HepG2 (cell line): ENCODE measurements at regions not wholly inside any gene's neighbourhood (a gene's known extent, or its start where the extent isn't known, plus 50 kb on each side); places are given as distances from the start of the nearest gene placed in this dataset.

ENCODE experiments used
- ATAC-seq: fragments of 200-7000 bp; cut with Tn5 transposase; 3 replicates; pipeline ENCODE4 v1.9.1; 2020; ENCODE audit warnings: mild to moderate bottlenecking, moderate library complexity
- BruUV-seq: library from RNA; stranded (reverse); fragments of 400-500 nt; replicated peaks from 2 replicates; lab custom pipeline; 2021; lab: Mats Ljungman, UMichigan
- CTCF ChIA-PET: fragments of 300-600 bp; formaldehyde crosslinking; extraction: SDS; loops from one replicate; lab custom pipeline; 2021; ENCODE audit warnings: low total read pairs, inconsistent platforms, low intra/inter-chr PET ratio; lab: Yijun Ruan, JAX
- POLR2A ChIA-PET: fragments of 350-600 bp; sonication (Branson Sonifier 250); formaldehyde crosslinking; loops from one replicate; lab custom pipeline; 2020; ENCODE audit warnings: antibody characterized with exemption, inconsistent platforms; lab: Yijun Ruan, JAX
- DNase-seq: peaks from one replicate; pipeline ENCODE4 v3.0.0-alpha.2; 2015; ENCODE audit warnings: low spot score
- FAIRE-seq: peaks from 3 replicates; lab custom pipeline; 2011; peaks lifted over from hg19 to GRCh38; lab: Jason Lieb, UNC
- H2AFZ ChIP-seq: one replicate; pipeline ENCODE4 v1.6.1; 2011; ENCODE audit warnings: low read length, inconsistent platforms
- H3K27ac ChIP-seq: fragments of 300-600 bp; 3 replicates; pipeline ENCODE4 v1.8.0; 2011; ENCODE audit warnings: mixed run types, mild to moderate bottlenecking, mixed read lengths, low read length, inconsistent platforms; ENCODE audit not compliant: insufficient read depth; ENCODE audit errors: extremely low read length
- H3K27me3 ChIP-seq, 2 experiments: fragments of 200-600 bp in 1 of 2; 2 replicates in 1 of 2; 3 replicates in 1 of 2; pipeline versions ENCODE4 v1.6.0 to v1.8.0; 2011; ENCODE audit warnings: low read length in 2 of 2, mild to moderate bottlenecking in 2 of 2, moderate library complexity in 2 of 2, inconsistent platforms in 1 of 2; ENCODE audit not compliant: insufficient read depth in 2 of 2, control insufficient read depth in 1 of 2
- H3K36me3 ChIP-seq, 2 experiments: fragments of 200-600 bp in 1 of 2; replicated peaks in 1 of 2; 2 replicates in 1 of 2; 3 replicates in 1 of 2; pipeline versions ENCODE4 v1.5.1 to v1.8.0; 2011; ENCODE audit warnings: low read length in 2 of 2, inconsistent platforms in 1 of 2; ENCODE audit not compliant: insufficient read depth in 2 of 2, control insufficient read depth in 1 of 2
- H3K4me1 ChIP-seq: 2 replicates; pipeline ENCODE4 v1.5.1; 2012; ENCODE audit warnings: low read length, inconsistent platforms; ENCODE audit not compliant: insufficient read depth
- H3K4me2 ChIP-seq: 2 replicates; pipeline ENCODE4 v1.6.0; 2011; ENCODE audit warnings: low read depth, low read length, inconsistent platforms
- H3K4me3 ChIP-seq, 3 experiments: fragments of 200-600 bp in 1 of 3; sonication (generic), shearing (Covaris generic) in 1 of 3; replicated peaks in 1 of 3; 2 replicates each; pipeline ENCODE4 v1.5.1; 2011 to 2016; ENCODE audit warnings: low read length in 3 of 3, inconsistent platforms in 2 of 3, low read depth in 2 of 3, mild to moderate bottlenecking in 2 of 3, control low read depth in 1 of 3, mixed read lengths in 1 of 3; ENCODE audit not compliant: insufficient read depth in 1 of 3
- H3K79me2 ChIP-seq: one replicate; pipeline ENCODE4 v1.6.1; 2011; ENCODE audit warnings: low read length, inconsistent platforms; ENCODE audit not compliant: insufficient read depth
- H3K9ac ChIP-seq: 2 replicates; pipeline ENCODE4 v1.6.0; 2011; ENCODE audit warnings: mild to moderate bottlenecking, low read depth, low read length, inconsistent platforms; ENCODE audit not compliant: insufficient read depth
- H3K9me3 ChIP-seq: 2 replicates; pipeline ENCODE4 v1.5.1; 2012; ENCODE audit warnings: mild to moderate bottlenecking, low read length
- H4K20me1 ChIP-seq: 2 replicates; pipeline ENCODE4 v1.6.0; 2011; ENCODE audit warnings: inconsistent platforms, mild to moderate bottlenecking, low read length, moderate library complexity; ENCODE audit not compliant: insufficient read depth
- CEBPB ChIP-seq: IDR thresholded peaks from 2 replicates; pipeline ENCODE4 v1.6.1; 2011; ENCODE audit warnings: low read depth, low read length, improper control_type of control experiment, borderline replicate concordance
- CTCF ChIP-seq: sonication (generic); formaldehyde crosslinking; IDR thresholded peaks from 2 replicates; pipeline ENCODE4 v1.5.0; 2020; ENCODE audit warnings: mild to moderate bottlenecking, missing genetic modification reagents, moderate library complexity
- DNMT3B ChIP-seq: conservative IDR thresholded peaks from 2 replicates; pipeline ENCODE4 v1.6.1; 2016; ENCODE audit warnings: missing biosample characterization, control low read depth
- HES4 ChIP-seq: sonication (generic); formaldehyde crosslinking; IDR thresholded peaks from 2 replicates; pipeline ENCODE4 v1.9.0; 2021; ENCODE audit warnings: mild to moderate bottlenecking, missing genetic modification reagents, borderline replicate concordance
- HOMEZ ChIP-seq: IDR thresholded peaks from 2 replicates; pipeline ENCODE4 v1.6.1; 2016; ENCODE audit warnings: low read depth
- KIAA2018 ChIP-seq: sonication (generic); formaldehyde crosslinking; IDR thresholded peaks from 2 replicates; pipeline ENCODE4 v1.5.0; 2020; ENCODE audit warnings: mild to moderate bottlenecking, missing genetic modification reagents, borderline replicate concordance
- MAFK ChIP-seq, 2 experiments: IDR thresholded peaks in 1 of 2; conservative IDR thresholded peaks in 1 of 2; 2 replicates each; pipeline ENCODE4 v1.6.1; 2011; ENCODE audit warnings: improper control_type of control experiment in 2 of 2, low read length in 2 of 2
- MXD1 ChIP-seq: sonication (generic); formaldehyde crosslinking; IDR thresholded peaks from 2 replicates; pipeline ENCODE4 v1.4.0; 2020; ENCODE audit warnings: mild to moderate bottlenecking, missing genetic modification reagents
- PCBP2 ChIP-seq: fragments of 200-400 bp; formaldehyde crosslinking; optimal IDR thresholded peaks from 2 replicates; pipeline ENCODE3; 2018; ENCODE audit warnings: low read length, low read depth; ENCODE audit not compliant: poor library complexity, severe bottlenecking
- SIN3A ChIP-seq: IDR thresholded peaks from 2 replicates; pipeline ENCODE4 v1.6.1; 2011; ENCODE audit warnings: low read depth, mild to moderate bottlenecking, control low read depth, low read length, borderline replicate concordance
- ZNF230 ChIP-seq: sonication (generic); formaldehyde crosslinking; IDR thresholded peaks from 2 replicates; pipeline ENCODE4 v1.4.0; 2020; ENCODE audit warnings: mild to moderate bottlenecking, missing genetic modification reagents
- ZNF441 ChIP-seq: sonication (generic); formaldehyde crosslinking; IDR thresholded peaks from 2 replicates; pipeline ENCODE4 v1.7.0; 2021; ENCODE audit warnings: missing genetic modification reagents, borderline replicate concordance
- WGBS: methylation state at CpG from one replicate; pipeline ENCODE4 v1.1.6; 2017; ENCODE audit warnings: low lambda C conversion rate; 5-methylcytosine and 5-hydroxymethylcytosine counted together
- in situ Hi-C: cut with HindIII; loops from 2 replicates; pipeline ENCODE4 v1.10.0; 2017; ENCODE audit warnings: low pct_unique_long_range_greater_than_20kb; ENCODE audit not compliant: extremely low pct_ligation_motif_present
- intact Hi-C: fragments of 100-400 bp; cut with micrococcal nuclease; formaldehyde crosslinking; loops from one replicate; pipeline ENCODE4 v1.10.0; 2022; ENCODE audit not compliant: unreplicated experiment

- TF ChIP-seq MXD1 (CRISPR knock-in tag) (no peak), PCBP2 (no peak), ZNF441 (CRISPR knock-in tag) (no peak), SIN3A (no peak), DNMT3B (CRISPR knock-in tag) (no peak)
Measured at GRCh38 chr5:2271316-2271715, 388.6 kb upstream of the IRX4 start (continued).

GRCh38 chr5:2270467-2270866, 387.7 kb upstream of the IRX4 start:
- 30% methylated on average over 11 of the region's 11 CpGs for WGBS
- DNase-seq (no peak), ATAC-seq (no peak), FAIRE-seq (no peak)
- no peak overlapping the region for H3K9ac ChIP-seq
- H4K20me1 ChIP-seq, result no peaks in the 10 kb centered on the region
- POLR2A ChIA-PET, result no interaction called here
- no peak overlapping the region for H3K4me2 ChIP-seq
- no peaks in the 10 kb centered on the region for H3K36me3 ChIP-seq
- intact Hi-C loops, result no loop called here
- H3K4me3 ChIP-seq, result no peak overlapping the region
- BruUV-seq, result no TSS peak
- peaks cover 2 to 38% of the 10 kb centered on the region in 2 experiments for H3K27me3 ChIP-seq
- in situ Hi-C loops, result no loop called here
- no peaks in the 10 kb centered on the region for H3K4me1 ChIP-seq
- H3K9me3 ChIP-seq, result no peaks in the 10 kb centered on the region
- H3K79me2 ChIP-seq, result no peaks in the 10 kb centered on the region
- CTCF ChIA-PET, result no interaction called here
- H3K27ac ChIP-seq, result no peak overlapping the region
- H2AFZ ChIP-seq, result no peak overlapping the region
- no peak for TF ChIP-seq MAFK (conservative IDR thresholded peaks at IDR 0.05 in 1 of 2, IDR thresholded peaks at IDR 0.05 in 1 of 2; ENCODE audit: low read length in 2 of 2)
- no peak for TF ChIP-seq HOMEZ (CRISPR knock-in tag)
- no peak for TF ChIP-seq HES4 (CRISPR knock-in tag)
- TF ChIP-seq CTCF, result no peak
- TF ChIP-seq ZNF230, result no peak
- TF ChIP-seq KIAA2018 (CRISPR knock-in tag), result no peak
- TF ChIP-seq CEBPB, result no peak
